ENCODE measurements at regions not wholly inside any gene's neighbourhood (a gene's known extent, or its start where the extent isn't known, plus 50 kb on each side); places are given as distances from the start of the nearest gene placed in this dataset.

- no peaks in the 10 kb centered on the region for H3K9me3 Mint-ChIP-seq (ENCODE audit: unreplicated experiment)
- no peak for TF ChIP-seq CTCF (IDR thresholded peaks at IDR 0.05; ENCODE audit: unreplicated experiment)
- H3K4me3 Mint-ChIP-seq (ENCODE audit: unreplicated experiment) = no peak overlapping the region
- H3K27me3 Mint-ChIP-seq (ENCODE audit: unreplicated experiment) = peaks cover 3% of the 10 kb centered on the region
- DNase-seq (ENCODE audit: low spot score) = no peak
- no peaks in the 10 kb centered on the region for H3K36me3 Mint-ChIP-seq (ENCODE audit: low read depth, unreplicated experiment)
- H3K4me1 Mint-ChIP-seq (ENCODE audit: unreplicated experiment) = no peaks in the 10 kb centered on the region
- H3K27ac Mint-ChIP-seq (ENCODE audit: unreplicated experiment) = no peak overlapping the region
These were observed 660.0 kb downstream of the PTPRU start for GRCh38 chr1:29896300-29896699.

- DNase-seq (ENCODE audit: low spot score) = no peak
- Mint-ChIP-seq H3K27me3 (ENCODE audit: unreplicated experiment) (peaks cover 3% of the 10 kb centered on the region), H3K27ac (ENCODE audit: unreplicated experiment) (no peak overlapping the region)
These were observed 658.9 kb downstream of the PTPRU start for GRCh38 chr1:29895201-29895600.

GRCh38 chr1:29894311-29894710 lies 658.0 kb downstream of the PTPRU start:
- Mint-ChIP-seq H3K9me3 (ENCODE audit: unreplicated experiment) (no peaks in the 10 kb centered on the region), H3K4me1 (ENCODE audit: unreplicated experiment) (no peaks in the 10 kb centered on the region), H3K27me3 (ENCODE audit: unreplicated experiment) (peaks cover 3% of the 10 kb centered on the region), H3K4me3 (ENCODE audit: unreplicated experiment) (no peak overlapping the region), H3K27ac (ENCODE audit: unreplicated experiment) (no peak overlapping the region), H3K36me3 (ENCODE audit: low read depth, unreplicated experiment) (no peaks in the 10 kb centered on the region)
- TF ChIP-seq CTCF (IDR thresholded peaks at IDR 0.05; ENCODE audit: unreplicated experiment) = no peak
- no peak for DNase-seq (ENCODE audit: low spot score)

More at GRCh38 chr1:29895201-29895600, 658.9 kb downstream of the PTPRU start:
- no peaks in the 10 kb centered on the region for H3K9me3 Mint-ChIP-seq (ENCODE audit: unreplicated experiment)
- H3K4me1 Mint-ChIP-seq (ENCODE audit: unreplicated experiment) = no peaks in the 10 kb centered on the region
- no peak overlapping the region for H3K4me3 Mint-ChIP-seq (ENCODE audit: unreplicated experiment)
- no peak for TF ChIP-seq CTCF (IDR thresholded peaks at IDR 0.05; ENCODE audit: unreplicated experiment)
- H3K36me3 Mint-ChIP-seq (ENCODE audit: low read depth, unreplicated experiment) = no peaks in the 10 kb centered on the region

GRCh38 chr1:29893806-29894205 lies 657.5 kb downstream of the PTPRU start:
- Mint-ChIP-seq H3K9me3 (ENCODE audit: unreplicated experiment) (no peaks in the 10 kb centered on the region), H3K27me3 (ENCODE audit: unreplicated experiment) (peaks cover 3% of the 10 kb centered on the region), H3K4me1 (ENCODE audit: unreplicated experiment) (no peaks in the 10 kb centered on the region), H3K4me3 (ENCODE audit: unreplicated experiment) (no peak overlapping the region), H3K36me3 (ENCODE audit: low read depth, unreplicated experiment) (no peaks in the 10 kb centered on the region), H3K27ac (ENCODE audit: unreplicated experiment) (no peak overlapping the region)
- no peak for TF ChIP-seq CTCF (IDR thresholded peaks at IDR 0.05; ENCODE audit: unreplicated experiment)
- no peak for DNase-seq (ENCODE audit: low spot score)

GRCh38 chr1:29893046-29893723 lies 656.9 kb downstream of the PTPRU start:
- Mint-ChIP-seq H3K27ac (ENCODE audit: unreplicated experiment) (no peak overlapping the region), H3K27me3 (ENCODE audit: unreplicated experiment) (peaks cover 3% of the 10 kb centered on the region), H3K36me3 (ENCODE audit: low read depth, unreplicated experiment) (no peaks in the 10 kb centered on the region), H3K4me3 (ENCODE audit: unreplicated experiment) (no peak overlapping the region), H3K9me3 (ENCODE audit: unreplicated experiment) (no peaks in the 10 kb centered on the region), H3K4me1 (ENCODE audit: unreplicated experiment) (no peaks in the 10 kb centered on the region)
- no peak for DNase-seq (ENCODE audit: low spot score)
- TF ChIP-seq CTCF (IDR thresholded peaks at IDR 0.05; ENCODE audit: unreplicated experiment) = no peak

Data from endothelial cell (in vitro differentiated cells).